GM18517 (cell line): ENCODE measurements at regions not wholly inside any gene's neighbourhood (a gene's known extent, or its start where the extent isn't known, plus 50 kb on each side); places are given as distances from the start of the nearest gene placed in this dataset.
"Not testable (repeated sequence)": the region's sequence is repeated elsewhere in the genome, so short reads cannot be mapped to it uniquely, and the experiment has no call there.

ENCODE experiments used
- ATAC-seq: cut with Tn5 transposase; IDR thresholded peaks from one replicate; pipeline ENCODE4 v1.9.1; 2021; ENCODE audit warnings: mild to moderate bottlenecking, moderate library complexity; ENCODE audit not compliant: unreplicated experiment

- ATAC-seq = no peak
Measured at GRCh38 chr4:160286051-160286450, 1183.2 kb downstream of the RAPGEF2 start.

- ATAC-seq = no peak
Measured at GRCh38 chr4:160296476-160296875, 1193.6 kb downstream of the RAPGEF2 start.

- ATAC-seq = no peak
Measured at GRCh38 chr4:160299177-160299576, 1196.3 kb downstream of the RAPGEF2 start.

- ATAC-seq = no peak
Measured at GRCh38 chr4:160299608-160300007, 1196.7 kb downstream of the RAPGEF2 start.

GRCh38 chr4:160316036-160316435 is 1213.2 kb downstream of the RAPGEF2 start:
- no peak for ATAC-seq

GRCh38 chr4:160318567-160319220 is 1215.8 kb downstream of the RAPGEF2 start:
- ATAC-seq = no peak

GRCh38 chr4:160319221-160319867 is 1216.5 kb downstream of the RAPGEF2 start:
- ATAC-seq = no peak

GRCh38 chr4:160319868-160320260 is 1217.0 kb downstream of the RAPGEF2 start:
- ATAC-seq = no peak

- ATAC-seq = no peak
Measured at GRCh38 chr4:160326110-160326509, 1223.2 kb downstream of the RAPGEF2 start.

GRCh38 chr4:160347197-160347596 is 1244.3 kb downstream of the RAPGEF2 start:
- no peak for ATAC-seq

DNA sequence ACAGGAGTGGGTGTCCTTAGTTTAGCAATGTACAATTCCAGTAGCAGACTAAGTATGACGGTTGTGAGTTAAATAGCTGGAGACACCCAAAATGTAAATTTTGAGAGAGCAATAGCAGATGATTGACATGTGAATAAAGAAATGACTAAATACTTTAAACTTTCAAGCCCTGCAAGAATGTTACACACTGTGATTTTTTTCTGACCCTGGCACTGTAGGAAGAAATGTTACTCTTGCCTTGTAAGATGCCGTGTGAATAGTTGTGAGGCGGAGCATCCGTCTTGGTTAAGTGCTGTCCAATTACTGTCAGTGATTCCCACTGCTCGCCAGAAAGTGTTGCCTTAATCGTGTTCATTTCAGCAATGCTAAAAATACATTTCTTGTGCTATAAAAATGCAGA is 1248.1 kb downstream of the RAPGEF2 start:
- ATAC-seq = no peak

DNA sequence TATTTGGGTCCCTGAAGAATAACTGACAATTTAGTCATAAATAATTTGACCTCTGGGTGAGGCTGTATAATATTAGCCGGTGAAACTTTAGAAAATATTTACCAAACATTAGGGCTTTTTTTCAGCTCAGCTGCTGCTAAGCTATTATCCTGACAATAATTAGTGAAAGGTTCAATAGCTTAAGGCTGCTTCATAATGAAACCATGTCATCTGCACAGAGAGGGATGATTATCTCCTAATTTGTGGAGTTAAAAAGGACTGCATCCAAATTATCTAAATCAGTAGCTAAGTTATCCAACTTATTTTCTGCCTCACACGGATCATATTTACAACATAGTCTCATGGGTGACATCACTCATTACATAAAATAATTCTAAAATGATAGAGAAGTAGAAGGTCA is 1249.8 kb downstream of the RAPGEF2 start:
- ATAC-seq = no peak

DNA sequence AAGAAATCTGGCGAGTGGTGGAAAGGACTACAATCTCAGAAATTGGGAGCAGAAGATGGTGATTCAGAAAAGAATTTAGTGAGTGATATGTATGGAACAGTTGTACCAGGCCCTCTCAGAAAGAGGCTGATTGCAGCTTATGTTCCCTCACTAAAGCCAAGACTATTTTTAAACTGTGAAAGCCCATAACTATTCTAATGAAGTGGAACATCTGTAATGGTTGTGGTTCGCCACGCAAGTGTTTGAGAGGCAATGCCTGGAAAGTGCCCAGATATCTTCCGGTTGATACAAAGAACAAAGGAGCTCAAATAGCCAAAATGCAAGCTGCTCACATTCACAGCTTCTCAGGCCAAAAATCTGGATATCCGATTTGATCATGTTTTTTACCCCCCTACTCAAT is 1250.7 kb downstream of the RAPGEF2 start:
- no peak for ATAC-seq

DNA sequence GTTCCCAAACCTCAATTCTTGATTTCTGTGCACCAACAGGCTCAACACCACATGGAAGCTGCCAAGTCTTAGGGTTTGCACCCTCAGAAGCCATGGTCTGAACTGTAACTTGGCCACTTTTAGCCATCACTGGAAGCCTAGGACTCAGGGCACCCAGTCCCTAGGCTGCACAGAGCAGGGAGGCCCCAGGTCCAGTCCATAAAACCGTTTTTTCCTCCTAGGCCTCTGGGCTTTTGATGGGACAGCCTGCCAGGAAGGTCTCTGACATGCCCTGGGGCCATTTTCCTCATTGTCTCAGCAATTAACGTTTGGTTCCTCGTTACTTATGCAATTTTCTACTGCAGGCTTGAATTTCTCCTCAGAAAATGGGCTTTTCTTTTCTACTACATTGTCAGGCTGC is 1259.6 kb downstream of the RAPGEF2 start:
- no peak for ATAC-seq

GRCh38 chr4:160364217-160364616 is 1261.3 kb downstream of the RAPGEF2 start:
- ATAC-seq = no peak

DNA sequence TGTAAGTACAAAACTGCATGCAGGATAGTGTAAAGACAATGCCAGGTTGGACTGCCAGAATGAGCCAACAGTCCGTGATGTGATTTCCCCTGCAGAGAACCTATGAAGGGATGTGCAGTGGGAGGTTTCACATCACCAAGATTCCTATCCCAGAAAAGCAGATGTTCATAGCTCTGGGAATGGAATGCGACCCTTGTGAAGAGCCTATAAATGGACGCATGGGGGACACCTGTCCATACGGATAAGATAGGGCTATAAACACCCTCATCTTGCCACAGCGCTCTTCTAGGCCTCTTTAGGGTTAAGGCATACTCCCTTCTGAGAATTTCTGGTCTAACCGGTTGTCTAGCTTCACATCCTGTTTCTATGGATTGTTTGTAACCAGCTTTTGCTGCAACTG is 1261.8 kb downstream of the RAPGEF2 start:
- not testable (repeated sequence) for ATAC-seq

- ATAC-seq = not testable (repeated sequence)
Measured at GRCh38 chr4:160365383-160365782, 1262.5 kb downstream of the RAPGEF2 start.

DNA sequence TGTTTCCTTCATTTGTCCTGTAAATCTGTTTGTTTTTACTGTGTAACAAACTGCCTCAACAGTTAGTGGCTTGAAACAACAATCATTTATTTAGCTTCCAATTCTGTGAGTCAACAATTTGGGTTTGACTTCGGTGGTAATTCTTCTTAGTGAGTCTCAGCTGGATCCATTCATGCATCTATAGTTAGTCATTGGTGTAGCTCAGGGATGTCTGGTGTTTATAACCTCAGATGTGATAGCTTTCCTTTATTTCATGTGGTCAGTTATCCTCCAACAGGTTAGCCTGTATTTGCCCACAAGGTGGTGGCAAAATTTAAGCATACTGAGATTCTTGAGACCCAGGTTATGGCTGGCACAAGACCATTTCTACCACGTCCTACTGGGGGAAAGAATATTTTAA is 1267.2 kb downstream of the RAPGEF2 start:
- no peak for ATAC-seq

- no peak for ATAC-seq
Measured at GRCh38 chr4:160371446-160371845, 1268.6 kb downstream of the RAPGEF2 start.

DNA sequence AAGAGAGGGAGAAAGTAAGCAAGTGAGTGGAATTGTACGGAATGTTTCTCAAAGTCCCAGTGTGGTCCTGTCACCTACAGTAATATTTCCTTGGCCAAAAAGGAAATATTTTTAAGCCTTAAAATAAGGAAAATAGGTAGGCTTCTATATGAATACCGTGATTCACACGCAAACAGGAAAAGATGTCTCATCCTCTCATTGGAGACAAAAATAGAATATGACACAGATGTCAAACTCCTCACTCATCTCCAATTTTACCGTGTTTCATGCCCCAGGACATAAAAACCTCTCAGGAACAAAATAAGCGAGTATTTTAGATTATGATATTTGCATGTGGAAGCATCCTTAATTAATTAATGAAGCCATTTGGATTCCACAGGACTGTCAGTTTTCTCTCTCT is 1269.5 kb downstream of the RAPGEF2 start:
- no peak for ATAC-seq

GRCh38 chr4:160373911-160374310 is 1271.0 kb downstream of the RAPGEF2 start:
- ATAC-seq = no peak

DNA sequence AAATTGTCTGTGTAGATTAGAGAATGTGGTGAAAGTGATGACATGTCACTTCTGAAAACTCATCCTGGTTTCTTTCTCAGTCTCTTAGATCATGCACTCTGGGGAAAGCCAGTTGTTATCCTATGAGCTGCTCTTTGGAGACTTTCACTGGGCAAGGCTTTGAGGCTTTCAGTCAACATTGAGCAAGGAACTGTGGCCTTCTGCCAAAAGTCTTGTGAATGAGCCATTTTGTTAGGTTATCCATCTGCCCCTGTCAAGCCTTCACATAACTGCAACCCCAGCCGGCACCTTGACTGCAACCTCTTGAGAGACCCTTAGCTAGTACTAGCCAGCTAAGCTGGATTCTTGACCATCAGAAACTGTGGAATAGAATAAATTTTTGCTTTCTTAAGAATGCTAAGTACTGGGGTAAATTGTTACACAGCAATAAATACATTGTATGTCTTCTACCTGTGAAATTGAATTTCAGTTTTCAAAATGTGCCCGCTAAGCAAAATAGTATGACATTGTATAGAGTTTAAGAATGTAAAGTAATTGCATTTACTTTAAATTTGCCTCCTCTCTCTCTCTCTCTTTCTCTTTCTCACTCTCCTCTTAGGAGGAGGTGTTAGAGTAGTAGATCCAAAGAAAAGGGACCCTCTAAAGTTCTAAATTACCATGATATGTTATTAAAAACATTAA is 1273.0 kb downstream of the RAPGEF2 start:
- ATAC-seq = no peak
